NCI-H146 treated with DMSO at 0.1 percent for 48 hours (cell line): ENCODE measurements at regions not wholly inside any gene's neighbourhood (a gene's known extent, or its start where the extent isn't known, plus 50 kb on each side); places are given as distances from the start of the nearest gene placed in this dataset.
"Not testable (repeated sequence)": the region's sequence is repeated elsewhere in the genome, so short reads cannot be mapped to it uniquely, and the experiment has no call there.

Experiments used
- DNase-seq: peaks from one replicate; lab custom pipeline; 2025; ENCODE audit not compliant: unreplicated experiment; lab: John Stamatoyannopoulos, UW

DNA sequence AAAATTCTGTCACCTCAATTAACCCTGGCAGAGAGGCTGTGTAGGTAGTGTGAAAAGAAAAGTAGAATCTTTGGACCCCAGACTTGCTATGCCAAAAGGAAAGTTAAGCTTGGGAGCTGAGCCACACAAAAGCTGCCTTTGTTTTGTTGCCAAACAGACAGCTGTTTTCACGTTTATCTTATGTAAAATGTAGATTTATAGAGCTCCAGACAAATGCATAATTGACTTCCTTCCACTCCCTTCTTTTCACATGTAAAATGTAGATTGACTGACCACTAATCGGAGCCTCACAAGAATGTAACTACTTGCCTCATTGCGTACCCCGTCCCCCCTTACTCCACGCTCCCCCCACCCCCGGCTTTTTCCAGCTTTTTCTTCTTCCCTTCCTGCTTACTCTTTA, 2302.2 kb upstream of the RAG2 start:
- DNase-seq = no peak

DNA sequence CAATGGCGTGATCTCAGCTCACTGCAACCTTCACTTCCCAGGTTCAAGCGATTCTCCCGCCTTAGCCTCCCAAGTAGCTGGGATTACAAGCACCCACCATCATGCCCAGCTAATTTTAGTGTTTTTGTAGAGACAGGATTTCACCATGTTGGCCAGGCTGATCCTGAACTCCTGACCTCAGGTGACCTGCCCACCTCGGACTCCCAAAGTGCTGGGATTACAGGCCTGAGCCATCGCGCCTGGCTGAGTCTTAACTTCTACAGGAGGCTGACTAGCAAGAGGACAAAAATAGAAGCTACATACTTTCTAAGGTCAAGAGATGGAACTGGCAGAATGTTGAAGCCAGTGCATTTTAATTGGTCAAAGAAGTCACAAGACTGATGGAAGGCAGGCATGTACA, 2296.2 kb upstream of the RAG2 start:
- DNase-seq = not testable (repeated sequence)

DNA sequence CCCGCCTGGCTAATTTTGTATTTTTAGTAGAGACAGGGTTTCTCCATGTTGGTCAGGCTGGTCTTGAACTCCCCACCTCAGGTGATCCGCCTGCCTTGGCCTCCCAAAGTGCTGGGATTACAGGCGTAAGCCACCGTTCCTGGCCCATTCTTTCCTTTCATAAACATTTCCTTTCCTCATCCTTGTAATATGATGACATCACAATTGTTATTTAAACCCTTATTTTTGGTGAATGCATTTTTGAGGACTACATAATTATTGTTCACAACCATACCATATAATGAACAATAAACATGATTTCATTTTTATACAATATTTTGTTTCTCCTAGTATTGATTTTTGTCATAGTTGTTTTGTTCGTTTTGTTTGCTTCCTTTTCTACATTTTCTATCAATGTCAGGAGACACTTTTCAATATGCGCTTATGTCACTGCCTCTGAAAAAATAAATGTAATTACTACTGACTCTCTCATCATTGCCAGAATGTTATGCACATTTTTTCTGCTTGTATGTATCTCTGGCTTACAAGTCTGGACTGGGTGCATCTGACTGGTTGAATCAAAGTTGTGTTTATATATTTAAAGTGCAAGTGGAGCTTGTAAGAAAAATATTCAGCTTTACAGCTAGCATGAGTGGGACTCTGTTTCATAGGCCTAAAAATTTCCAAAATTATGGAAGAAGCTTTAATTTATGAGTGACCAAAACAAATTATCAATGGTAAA, 2286.3 kb upstream of the RAG2 start:
- DNase-seq = no peak

DNA sequence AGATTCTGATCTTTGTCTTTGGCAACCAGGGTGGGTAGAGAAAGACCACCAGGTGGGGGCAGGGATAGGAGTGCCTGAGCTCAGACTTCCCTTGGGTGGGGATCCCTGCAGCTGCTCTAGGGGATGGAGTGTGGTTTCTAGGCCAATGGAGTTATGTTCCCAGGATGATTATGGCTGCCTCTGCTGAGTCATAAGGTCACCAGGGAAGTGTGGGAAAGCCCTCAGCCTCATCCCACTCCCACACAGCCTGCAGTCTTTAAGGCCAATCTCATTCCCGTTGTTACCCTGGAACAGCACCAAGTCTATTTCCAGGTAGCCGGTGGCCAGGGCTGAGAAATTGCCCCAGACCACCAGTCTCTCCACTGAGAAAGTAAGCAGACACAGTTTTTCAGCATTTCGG, 2269.3 kb upstream of the RAG2 start:
- no peak for DNase-seq

DNA sequence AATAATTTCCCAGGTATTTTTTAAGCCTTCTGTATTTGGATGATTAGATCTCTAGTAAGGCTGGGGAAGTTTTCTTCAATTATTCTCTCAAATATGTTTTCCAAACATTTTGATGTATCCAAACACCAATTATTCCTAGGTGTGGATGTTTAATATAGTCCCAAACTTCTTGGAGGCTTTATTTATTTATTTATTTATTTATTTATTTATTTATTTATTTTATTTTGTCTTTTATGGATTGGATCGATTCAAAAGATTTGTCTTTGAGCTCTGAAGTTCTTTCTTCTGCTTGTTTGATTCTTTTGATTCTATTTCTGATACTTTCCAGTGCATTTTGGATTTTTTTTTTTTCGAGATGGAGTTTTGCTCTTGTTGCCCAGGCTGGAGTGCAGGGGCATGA, 2267.9 kb upstream of the RAG2 start:
- DNase-seq = no peak

DNA sequence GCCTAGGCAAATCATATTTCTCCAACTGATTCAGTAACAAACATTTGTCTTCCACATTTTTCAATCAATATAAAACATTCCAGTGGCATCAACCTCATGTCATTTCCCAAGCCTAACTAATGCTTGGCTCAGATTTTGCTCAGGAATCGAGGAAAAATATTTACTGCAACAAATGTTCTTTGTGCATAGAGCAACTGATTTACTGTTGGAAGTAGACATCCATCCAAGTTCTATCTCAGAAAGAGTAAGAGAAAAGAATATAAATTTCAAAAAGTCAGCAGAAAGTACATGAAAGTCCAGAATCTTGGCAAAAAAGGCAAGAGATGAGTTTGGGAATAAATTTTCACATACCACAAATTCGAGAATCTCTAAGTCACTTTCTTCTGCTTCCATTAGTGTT, 2245.0 kb upstream of the RAG2 start:
- no peak for DNase-seq

DNA sequence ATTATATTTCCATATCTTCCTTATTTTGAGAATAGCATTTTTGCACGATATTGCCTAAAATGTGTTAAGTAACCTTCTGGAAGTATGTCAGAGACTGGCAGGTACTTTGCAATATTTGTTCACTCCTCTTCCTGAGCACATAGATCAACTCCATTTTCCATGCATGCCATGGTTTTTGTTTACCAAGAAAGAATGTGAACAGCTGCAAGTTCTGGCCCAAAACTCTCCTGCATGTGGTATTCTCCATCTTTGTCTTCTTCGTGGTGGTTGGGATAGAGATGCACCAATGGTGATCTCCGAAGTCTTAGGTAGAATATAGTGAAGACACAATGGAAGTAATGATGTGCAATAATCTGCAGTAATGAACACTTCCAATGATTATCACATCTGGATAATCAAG, 2241.0 kb upstream of the RAG2 start:
- DNase-seq = no peak

DNA sequence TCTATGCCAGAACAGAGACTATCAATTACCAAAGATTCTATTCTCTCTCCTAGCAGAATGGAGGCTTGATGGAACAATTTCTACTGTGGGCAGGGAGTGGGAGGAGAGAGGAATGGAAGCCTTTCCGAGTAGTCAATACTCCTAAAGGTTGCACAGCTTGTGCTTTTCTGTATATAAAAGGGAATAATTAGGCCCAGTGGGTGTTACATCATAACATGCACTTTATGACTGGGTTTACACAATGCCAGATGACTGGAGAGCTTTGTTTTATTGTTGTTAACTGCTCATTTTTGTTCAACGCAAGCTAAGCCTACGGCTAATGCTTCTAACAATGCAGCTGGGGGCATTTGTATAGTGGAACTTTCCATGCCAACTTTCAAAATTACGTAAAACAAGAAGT, 2237.9 kb upstream of the RAG2 start:
- no peak for DNase-seq

DNA sequence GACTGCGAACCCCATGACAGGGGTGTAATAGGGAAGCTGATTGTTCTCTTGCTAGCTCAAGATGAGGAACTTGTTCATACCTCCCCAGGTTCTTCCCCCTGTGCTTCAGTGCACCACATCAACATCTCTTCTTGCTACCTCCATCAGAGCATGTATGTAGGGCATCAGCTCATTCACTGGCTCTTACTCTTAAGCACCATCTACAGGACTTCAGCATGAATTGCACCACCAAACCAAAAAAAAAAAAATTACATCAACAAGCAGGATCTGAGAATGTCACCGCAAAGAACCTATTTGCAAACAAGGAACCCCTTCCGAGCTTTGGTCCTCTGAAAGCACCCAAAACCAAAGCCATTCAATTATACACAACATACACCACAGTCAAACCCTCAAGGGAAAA, 2226.5 kb upstream of the RAG2 start:
- no peak for DNase-seq

DNA sequence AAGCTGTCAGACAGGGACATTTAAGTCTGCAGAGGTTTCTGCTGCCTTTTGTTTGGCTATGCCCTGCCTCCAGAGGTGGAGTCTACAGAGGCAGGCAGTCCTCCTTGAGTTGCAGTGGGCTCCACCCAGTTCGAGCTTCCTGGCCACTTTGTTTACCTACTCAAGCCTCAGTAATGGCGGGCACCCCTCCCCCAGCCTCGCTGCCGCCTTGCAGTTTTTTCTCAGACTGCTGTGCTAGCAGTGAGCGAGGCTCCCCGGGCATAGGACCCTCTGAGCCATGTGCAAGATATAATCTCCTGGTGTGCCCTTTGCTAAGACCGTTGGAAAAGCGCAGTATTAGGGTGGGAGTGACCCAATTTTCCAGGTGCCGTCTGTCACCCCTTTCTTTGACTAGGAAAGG, 2223.8 kb upstream of the RAG2 start:
- DNase-seq = not testable (repeated sequence)

DNA sequence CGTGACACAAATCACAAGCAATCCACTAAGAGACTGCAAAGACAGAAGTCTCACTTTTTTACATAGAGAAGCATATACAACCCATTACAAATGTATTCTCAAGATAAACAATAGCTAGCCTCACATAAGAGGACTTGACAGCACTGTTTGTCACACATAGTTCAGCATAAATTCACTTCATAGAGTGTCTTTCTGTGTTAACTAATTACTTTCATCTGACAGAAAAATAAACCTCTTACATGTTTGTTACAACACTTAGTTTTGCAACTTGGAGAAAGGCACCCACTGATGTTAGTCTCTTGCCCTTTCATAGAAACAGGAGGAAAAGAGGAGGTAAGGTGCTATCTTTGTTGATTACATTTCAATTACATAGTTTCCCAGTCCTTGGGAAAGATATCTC, 2221.9 kb upstream of the RAG2 start:
- DNase-seq = no peak

DNA sequence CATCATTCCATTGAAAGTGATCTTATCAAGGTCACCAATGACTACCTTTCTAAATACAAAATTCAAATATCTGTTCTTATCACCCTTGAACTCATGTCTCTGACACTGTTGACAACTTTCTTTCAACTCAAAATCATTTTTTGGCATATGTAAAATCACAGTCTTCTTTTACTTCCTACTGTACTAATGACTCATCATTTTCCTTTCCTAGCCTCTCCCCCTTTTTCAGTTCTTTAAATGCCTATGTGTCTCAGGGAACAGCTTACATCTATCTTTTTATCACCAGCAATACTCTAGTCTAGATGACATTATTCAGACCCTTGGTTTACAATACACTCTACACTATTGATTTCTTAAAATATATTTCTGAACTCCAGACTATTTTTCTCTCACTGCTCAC, 2220.7 kb upstream of the RAG2 start:
- no peak for DNase-seq

DNA sequence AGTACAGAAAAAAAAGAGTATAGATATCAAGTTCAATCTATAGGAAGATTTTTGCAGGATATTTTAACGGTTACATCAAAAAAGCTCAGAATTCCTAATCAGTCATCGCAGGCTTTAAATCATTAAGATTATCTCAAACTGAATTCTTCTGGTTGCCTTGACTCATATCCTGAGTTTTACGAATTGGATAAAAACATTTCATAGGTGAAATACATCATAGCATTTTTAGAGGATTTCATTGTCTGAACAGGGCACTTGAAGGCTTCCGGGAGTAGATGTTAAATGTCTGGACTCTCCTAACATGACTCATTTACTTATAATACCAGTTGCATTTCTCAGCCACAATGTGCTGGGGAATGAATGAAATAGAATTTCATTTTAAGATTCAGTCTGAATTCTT, 2216.6 kb upstream of the RAG2 start:
- DNase-seq = no peak

DNA sequence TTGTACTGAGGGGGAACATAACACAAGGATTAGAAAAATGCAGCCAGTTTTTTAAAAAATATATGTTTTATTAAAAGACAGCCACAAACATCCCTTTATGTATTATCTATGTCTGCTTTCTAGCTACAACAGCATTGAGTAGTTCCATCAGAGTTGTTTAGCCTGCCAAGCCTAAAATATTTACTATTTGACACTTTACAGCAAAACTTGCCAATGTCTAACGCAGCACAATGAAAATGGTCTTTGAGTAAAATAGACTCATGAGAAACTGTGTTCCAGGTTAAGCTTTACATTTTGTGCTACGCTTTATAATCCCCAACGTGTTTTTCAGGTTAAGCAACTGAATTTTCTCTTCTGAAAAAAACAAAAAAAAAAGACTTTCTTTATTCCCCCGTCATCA, 2211.5 kb upstream of the RAG2 start:
- DNase-seq = no peak

DNA sequence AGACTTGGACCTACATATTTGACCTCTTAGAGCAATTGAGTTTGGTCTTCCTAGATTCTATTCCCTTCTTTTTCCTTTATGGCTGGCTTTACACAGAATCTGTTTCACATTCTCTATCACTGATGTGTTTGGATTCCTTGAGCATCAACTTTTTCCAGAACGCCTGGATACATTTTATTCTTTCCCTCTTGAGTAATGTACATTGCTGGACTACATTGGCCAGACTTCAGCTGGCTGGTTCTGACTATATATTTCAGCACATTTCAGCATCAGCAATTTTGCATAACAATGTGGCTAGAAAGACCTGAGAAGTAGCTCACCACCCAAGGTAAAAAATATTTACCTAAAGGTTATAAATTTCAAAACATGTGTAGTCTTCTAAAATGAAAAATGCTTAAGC, 2198.2 kb upstream of the RAG2 start:
- DNase-seq = no peak

DNA sequence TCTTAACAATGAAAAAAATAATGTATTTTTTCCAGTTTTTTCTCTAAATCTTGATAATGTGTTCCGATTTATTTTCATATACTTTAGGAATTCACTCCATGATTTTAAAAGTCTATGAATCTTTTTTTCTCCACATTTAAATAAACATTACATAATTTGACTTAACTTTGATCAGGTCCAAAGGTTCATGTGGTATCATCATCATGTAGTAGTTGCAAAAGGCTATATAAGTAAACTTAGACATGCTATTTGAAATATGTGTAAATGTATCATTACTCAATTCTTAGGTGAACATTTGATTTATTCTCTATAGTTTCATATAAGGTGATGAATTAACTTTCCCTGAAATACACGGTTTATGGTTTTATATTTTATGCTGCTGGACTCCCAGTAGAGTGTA, 2197.0 kb upstream of the RAG2 start:
- no peak for DNase-seq

DNA sequence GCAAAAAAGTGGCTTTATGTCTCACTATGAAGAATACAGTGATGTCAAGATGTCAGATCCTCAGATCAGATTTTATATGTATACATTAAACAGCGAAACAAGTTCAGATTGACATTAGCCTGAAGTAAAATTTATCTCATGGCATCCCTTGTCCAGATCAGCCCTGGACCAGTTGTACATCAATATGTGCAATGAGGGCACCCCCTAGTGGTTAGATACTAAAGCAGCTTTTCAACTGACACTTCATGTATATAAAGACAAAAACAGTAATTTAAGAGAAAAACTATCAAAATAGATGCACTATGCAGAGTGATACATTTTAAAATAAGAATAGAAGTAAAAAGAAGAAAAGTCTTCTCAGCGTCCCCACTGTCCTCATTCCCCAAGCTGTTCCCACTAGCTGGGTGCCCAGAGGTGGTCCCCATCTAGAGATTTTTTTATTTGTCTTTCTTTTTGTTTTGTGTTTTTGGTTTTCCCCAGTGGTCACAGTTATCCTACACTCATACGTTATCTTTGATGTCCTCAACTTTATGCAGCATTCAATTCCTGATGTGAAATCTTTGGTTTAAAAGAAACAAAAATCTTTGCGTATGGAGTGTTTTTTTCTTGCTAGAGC, 2193.4 kb upstream of the RAG2 start:
- peak; percentile 2 for DNase-seq

DNA sequence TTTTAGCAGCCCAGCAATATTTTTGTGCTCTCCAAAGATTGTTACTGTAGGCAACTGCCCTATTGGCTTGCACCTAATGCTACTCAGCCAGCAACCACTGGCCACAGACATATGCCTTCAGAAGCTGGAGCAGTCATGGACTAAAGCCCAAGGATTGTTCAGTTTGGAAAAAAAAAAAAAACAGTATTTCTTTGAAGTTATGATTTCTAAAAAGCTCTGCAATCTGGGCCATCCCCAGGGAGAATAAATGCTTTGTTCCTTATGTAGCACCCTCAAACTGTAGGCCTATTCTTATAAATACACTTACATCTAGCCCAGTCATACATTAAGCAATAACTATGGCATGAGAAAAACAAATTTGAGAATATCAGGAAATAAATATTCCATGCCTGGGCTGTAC, 2190.5 kb upstream of the RAG2 start:
- no peak for DNase-seq

DNA sequence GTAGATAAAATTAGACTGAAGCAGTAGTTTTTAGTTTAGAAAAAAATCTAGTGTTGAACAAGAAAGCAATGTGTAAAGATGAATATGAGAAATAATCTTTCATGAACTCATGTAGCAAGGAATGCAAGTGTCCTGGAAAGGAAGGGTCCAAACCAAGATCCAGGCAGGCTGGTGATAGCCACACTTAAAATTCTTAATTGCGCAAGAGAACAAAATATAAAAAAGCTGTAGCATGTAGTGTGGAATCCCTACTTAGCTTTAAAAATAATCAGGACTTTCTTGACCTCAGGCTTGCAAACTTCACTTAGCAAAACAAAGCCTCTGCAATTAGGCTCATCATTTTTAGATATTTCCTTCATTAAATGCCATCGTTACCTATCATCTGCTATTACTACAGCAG, 2186.1 kb upstream of the RAG2 start:
- no peak for DNase-seq

DNA sequence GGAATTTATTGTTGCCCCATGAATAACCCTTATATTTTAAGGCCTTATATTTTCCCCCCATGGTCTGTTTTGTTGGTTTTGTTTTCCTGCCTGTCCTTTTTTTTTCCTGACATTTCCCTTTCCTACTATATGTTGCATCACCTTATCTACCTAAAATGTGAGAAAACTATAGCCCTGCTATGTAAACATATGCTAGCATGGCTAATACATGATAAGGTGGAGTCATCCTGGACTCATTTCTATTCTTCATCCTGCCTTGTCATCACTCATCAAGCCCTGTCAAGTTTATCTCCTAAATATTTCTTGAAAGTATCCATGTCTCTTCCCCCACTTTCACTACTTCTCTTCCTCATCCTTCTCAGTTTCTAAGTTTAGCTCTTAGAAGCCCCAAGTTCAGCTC, 2168.8 kb upstream of the RAG2 start:
- no peak for DNase-seq

DNA sequence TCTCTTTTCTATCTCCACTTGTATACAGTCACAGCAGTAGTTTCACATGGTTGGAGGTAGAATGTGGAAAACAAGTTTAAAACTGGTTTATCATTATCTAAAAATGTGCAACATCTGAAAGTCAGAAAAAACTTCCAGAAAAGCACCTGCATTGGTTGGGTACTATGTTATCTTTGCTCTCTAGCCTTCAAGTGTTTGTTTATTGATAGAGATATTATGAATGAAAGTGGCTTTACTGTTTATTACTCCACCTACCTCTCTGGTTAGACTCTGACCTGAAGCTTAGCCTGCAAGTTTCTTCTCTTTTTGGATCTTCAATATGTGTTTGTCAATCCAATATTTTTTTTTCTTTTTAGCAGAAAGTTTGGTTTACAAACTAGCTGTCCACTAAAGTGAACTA, 2161.4 kb upstream of the RAG2 start:
- no peak for DNase-seq

DNA sequence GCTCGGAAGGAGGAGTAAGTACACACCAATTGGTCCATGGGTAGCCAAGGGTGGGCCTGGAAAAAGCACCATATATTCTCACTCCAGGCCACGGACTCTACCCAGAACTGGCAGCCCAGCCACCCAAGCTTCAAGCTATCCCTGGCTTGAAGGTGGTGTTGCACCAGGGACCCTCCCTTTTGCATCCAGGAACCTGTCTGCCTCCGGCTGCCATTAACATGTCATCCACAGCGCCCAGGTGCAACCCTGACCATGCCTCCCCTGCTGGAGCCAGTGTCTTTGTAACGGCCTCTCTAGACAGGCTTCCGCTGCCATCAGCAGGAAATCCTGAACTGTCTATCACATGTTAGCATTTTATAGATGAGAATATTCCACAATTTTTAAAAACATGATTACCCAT, 2158.5 kb upstream of the RAG2 start:
- no peak for DNase-seq

DNA sequence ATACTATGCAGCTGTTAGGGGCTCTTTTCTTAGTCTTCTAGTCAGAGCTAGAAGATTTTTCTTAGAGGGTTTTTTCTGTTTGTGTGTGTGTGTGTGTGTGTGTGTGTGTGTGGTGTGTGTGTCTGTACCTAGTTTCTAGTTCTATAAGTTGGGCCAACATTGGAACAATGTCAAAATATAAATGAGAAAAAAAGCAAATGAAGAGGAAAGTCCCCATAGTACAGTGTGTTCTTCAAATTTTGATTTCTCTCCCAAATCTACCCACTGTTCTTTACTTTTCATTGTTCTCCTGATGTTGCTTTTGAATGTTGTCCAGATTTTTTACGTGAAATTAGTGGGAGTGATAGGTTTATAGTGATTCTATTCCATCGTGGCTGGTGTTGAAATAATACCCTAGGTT, 2153.4 kb upstream of the RAG2 start:
- DNase-seq = no peak
